ENCODE measurements at regions not wholly inside any gene's neighbourhood (a gene's known extent, or its start where the extent isn't known, plus 50 kb on each side); places are given as distances from the start of the nearest gene placed in this dataset.

DNA sequence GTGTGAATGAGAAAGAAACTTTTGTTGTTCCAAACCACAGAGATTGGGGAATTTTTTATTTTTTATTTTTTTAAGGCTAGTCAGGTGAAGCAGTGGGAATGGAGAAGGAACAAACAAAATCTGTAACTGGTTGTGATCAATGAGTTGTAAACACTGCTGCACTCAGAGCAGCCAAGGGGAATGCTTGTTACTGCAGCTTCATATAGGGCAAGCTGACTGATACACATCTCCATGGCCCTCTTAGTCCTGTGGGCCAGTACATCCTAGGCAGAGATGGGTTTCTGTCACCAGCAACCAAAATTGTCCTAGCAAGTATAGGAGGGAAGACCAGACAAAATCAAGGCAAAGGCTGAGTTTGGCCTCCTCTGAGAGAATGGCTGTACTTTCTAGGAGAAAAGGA is 306.8 kb downstream of the CTTN start:
- no peaks in the 10 kb centered on the region for H3K4me1 ChIP-seq (ENCODE audit: control insufficient read depth in 5 of 5, insufficient read depth in 5 of 5, low read length in 5 of 5)
- TF ChIP-seq, protein P1, sequence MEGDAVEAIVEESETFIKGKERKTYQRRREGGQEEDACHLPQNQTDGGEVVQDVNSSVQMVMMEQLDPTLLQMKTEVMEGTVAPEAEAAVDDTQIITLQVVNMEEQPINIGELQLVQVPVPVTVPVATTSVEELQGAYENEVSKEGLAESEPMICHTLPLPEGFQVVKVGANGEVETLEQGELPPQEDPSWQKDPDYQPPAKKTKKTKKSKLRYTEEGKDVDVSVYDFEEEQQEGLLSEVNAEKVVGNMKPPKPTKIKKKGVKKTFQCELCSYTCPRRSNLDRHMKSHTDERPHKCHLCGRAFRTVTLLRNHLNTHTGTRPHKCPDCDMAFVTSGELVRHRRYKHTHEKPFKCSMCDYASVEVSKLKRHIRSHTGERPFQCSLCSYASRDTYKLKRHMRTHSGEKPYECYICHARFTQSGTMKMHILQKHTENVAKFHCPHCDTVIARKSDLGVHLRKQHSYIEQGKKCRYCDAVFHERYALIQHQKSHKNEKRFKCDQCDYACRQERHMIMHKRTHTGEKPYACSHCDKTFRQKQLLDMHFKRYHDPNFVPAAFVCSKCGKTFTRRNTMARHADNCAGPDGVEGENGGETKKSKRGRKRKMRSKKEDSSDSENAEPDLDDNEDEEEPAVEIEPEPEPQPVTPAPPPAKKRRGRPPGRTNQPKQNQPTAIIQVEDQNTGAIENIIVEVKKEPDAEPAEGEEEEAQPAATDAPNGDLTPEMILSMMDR (IDR thresholded peaks at IDR 0.05; ENCODE audit: control extremely low read depth, extremely low read depth), result no peak
- ATAC-seq (ENCODE audit: insufficient read depth, low FRiP score) (no peak), DNase-seq (no peak)
- no peak overlapping the region for H3K27ac ChIP-seq (ENCODE audit: low read depth in 1 of 2, low read length in 1 of 2)
- H3K36me3 ChIP-seq (ENCODE audit: control insufficient read depth in 4 of 4, insufficient read depth in 4 of 4, low read length in 4 of 4), result no peaks in the 10 kb centered on the region
- H3K9me3 ChIP-seq (ENCODE audit: control insufficient read depth in 4 of 4, insufficient read depth in 3 of 4, low read length in 3 of 4), result peaks cover 0 to 2% (median 0%) of the 10 kb centered on the region in 4 donors
- no peak overlapping the region for H3K9ac ChIP-seq (ENCODE audit: insufficient read depth in 1 of 2, low read length in 2 of 2)
- no peak overlapping the region for H3K4me3 ChIP-seq
- H3K27me3 ChIP-seq (ENCODE audit: control insufficient read depth in 3 of 3, insufficient read depth in 3 of 3, low read length in 2 of 3), result no peaks in the 10 kb centered on the region

DNA sequence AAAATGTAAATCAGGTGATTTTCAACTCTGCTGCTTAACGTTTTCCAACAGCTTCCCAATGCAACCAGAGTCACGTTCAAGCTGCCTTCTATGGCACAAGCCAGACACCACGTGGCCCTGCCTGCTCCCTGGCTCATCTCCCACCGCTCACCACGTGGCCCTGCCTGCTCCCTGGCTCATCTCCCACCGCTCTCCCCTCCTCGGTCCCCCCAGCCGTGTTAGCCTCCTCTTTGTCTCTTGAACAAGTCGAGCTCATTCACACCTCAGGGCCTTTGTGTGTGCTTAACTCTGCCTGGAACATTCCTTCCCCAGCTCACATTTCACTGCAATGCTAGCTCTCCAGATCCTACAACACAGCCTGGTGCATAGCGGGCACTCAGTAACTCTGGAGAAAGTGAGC is 307.6 kb downstream of the CTTN start:
- H3K27ac ChIP-seq (ENCODE audit: low read depth in 1 of 2, low read length in 1 of 2), result no peak overlapping the region
- no peak overlapping the region for H3K4me3 ChIP-seq
- TF ChIP-seq, protein P1 (IDR thresholded peaks at IDR 0.05; ENCODE audit: control extremely low read depth, extremely low read depth), result no peak
- H3K27me3 ChIP-seq (ENCODE audit: control insufficient read depth in 3 of 3, insufficient read depth in 3 of 3, low read length in 2 of 3), result no peaks in the 10 kb centered on the region
- H3K36me3 ChIP-seq (ENCODE audit: control insufficient read depth in 4 of 4, insufficient read depth in 4 of 4, low read length in 4 of 4), result no peaks in the 10 kb centered on the region
- DNase-seq (no peak), ATAC-seq (ENCODE audit: insufficient read depth, low FRiP score) (no peak)
- H3K9ac ChIP-seq (ENCODE audit: insufficient read depth in 1 of 2, low read length in 2 of 2), result no peak overlapping the region
- no peaks in the 10 kb centered on the region for H3K4me1 ChIP-seq (ENCODE audit: control insufficient read depth in 5 of 5, insufficient read depth in 5 of 5, low read length in 5 of 5)
- 84 to 85% methylated on average over 10 of the region's 10 CpGs for WGBS, 2 donors
- peaks cover 0 to 2% (median 0%) of the 10 kb centered on the region in 4 donors for H3K9me3 ChIP-seq (ENCODE audit: control insufficient read depth in 4 of 4, insufficient read depth in 3 of 4, low read length in 3 of 4)

- Histone ChIP-seq H3K27ac (ENCODE audit: low read depth in 1 of 2, low read length in 1 of 2) (no peak overlapping the region), H3K9me3 (ENCODE audit: control insufficient read depth in 4 of 4, insufficient read depth in 3 of 4, low read length in 3 of 4) (no peaks in the 10 kb centered on the region), H3K27me3 (ENCODE audit: control insufficient read depth in 3 of 3, insufficient read depth in 3 of 3, low read length in 2 of 3) (peaks cover 0 to 2% (median 0%) of the 10 kb centered on the region in 3 donors), H3K4me1 (ENCODE audit: control insufficient read depth in 5 of 5, insufficient read depth in 5 of 5, low read length in 5 of 5) (peaks cover 0 to 10% (median 0%) of the 10 kb centered on the region in 5 donors), H3K36me3 (ENCODE audit: control insufficient read depth in 4 of 4, insufficient read depth in 4 of 4, low read length in 4 of 4) (no peaks in the 10 kb centered on the region), H3K9ac (ENCODE audit: insufficient read depth in 1 of 2, low read length in 2 of 2) (no peak overlapping the region), H3K4me3 (no peak overlapping the region)
- TF ChIP-seq, protein P1 (IDR thresholded peaks at IDR 0.05; ENCODE audit: control extremely low read depth, extremely low read depth), result no peak
- ATAC-seq (ENCODE audit: insufficient read depth, low FRiP score) (no peak), DNase-seq (no peak)
- WGBS, 2 donors, result 92% methylated on average over 6 of the region's 6 CpGs
These were observed 309.5 kb downstream of the CTTN start for GRCh38 chr11:70707821-70708220.

DNA sequence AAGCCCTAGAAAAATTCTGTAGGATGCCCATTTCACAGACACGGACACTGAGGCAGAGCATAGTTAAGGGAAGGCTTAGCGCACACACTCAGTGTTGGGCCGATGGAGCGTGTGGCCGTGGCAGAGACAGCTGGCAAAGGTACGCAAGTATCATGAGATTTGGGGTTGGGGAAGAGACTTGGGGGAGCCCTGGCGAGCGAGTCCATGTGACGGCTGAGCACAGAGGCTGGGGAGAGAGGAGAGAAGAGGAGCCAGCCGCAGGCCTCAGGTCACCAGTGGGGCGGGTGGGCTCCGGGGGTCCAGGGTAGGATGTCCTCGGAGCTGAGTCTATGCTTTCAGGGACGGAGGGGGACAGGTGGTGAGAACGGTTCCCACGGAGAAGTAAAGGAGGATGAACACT is 311.3 kb downstream of the CTTN start:
- DNase-seq, result no peak
- H3K4me3 ChIP-seq, result no peak overlapping the region
- TF ChIP-seq, protein P1 (IDR thresholded peaks at IDR 0.05; ENCODE audit: control extremely low read depth, extremely low read depth), result no peak
- no peaks in the 10 kb centered on the region for H3K9me3 ChIP-seq (ENCODE audit: control insufficient read depth in 4 of 4, insufficient read depth in 3 of 4, low read length in 3 of 4)
- H3K36me3 ChIP-seq (ENCODE audit: control insufficient read depth in 4 of 4, insufficient read depth in 4 of 4, low read length in 4 of 4), result no peaks in the 10 kb centered on the region
- H3K27me3 ChIP-seq (ENCODE audit: control insufficient read depth in 3 of 3, insufficient read depth in 3 of 3, low read length in 2 of 3), result peaks cover 0 to 5% (median 3%) of the 10 kb centered on the region in 3 donors
- H3K27ac ChIP-seq (ENCODE audit: low read depth in 1 of 2, low read length in 1 of 2), result no peak overlapping the region
- peaks cover 0 to 10% (median 0%) of the 10 kb centered on the region in 5 donors for H3K4me1 ChIP-seq (ENCODE audit: control insufficient read depth in 5 of 5, insufficient read depth in 5 of 5, low read length in 5 of 5)
- WGBS, 2 donors, result 93 to 94% methylated on average over 16 of the region's 16 CpGs
- ATAC-seq (ENCODE audit: insufficient read depth, low FRiP score), result no peak
- no peak overlapping the region for H3K9ac ChIP-seq (ENCODE audit: insufficient read depth in 1 of 2, low read length in 2 of 2)

All from lung (tissue), 11 donors.